ENCODE measurements at regions not wholly inside any gene's neighbourhood (a gene's known extent, or its start where the extent isn't known, plus 50 kb on each side); places are given as distances from the start of the nearest gene placed in this dataset.

- no peak overlapping the region for H3K27ac ChIP-seq (ENCODE audit: low read length)
- H3K9me3 ChIP-seq (ENCODE audit: control insufficient read depth in 2 of 2, low read length in 2 of 2) = no peaks in the 10 kb centered on the region
- H3K9ac ChIP-seq (ENCODE audit: low read length in 2 of 2) = no peak overlapping the region
- no peak overlapping the region for H3K4me3 ChIP-seq (ENCODE audit: low read length in 2 of 2)
- H3K27me3 ChIP-seq (ENCODE audit: control insufficient read depth in 1 of 2, insufficient read depth in 2 of 2, low read length in 2 of 2) = no peaks in the 10 kb centered on the region
- peaks cover 12% of the 10 kb centered on the region for H3K4me1 ChIP-seq (ENCODE audit: control insufficient read depth, insufficient read depth, low read length)
- no peaks in the 10 kb centered on the region for H3K36me3 ChIP-seq (ENCODE audit: control insufficient read depth in 2 of 2, insufficient read depth in 2 of 2, low read length in 2 of 2)
Observed at GRCh38 chr18:10020171-10020570, 106.4 kb downstream of the VAPA start.

- Histone ChIP-seq H3K27ac (ENCODE audit: low read length) (no peak overlapping the region), H3K27me3 (ENCODE audit: control insufficient read depth in 1 of 2, insufficient read depth in 2 of 2, low read length in 2 of 2) (no peaks in the 10 kb centered on the region), H3K4me1 (ENCODE audit: control insufficient read depth, insufficient read depth, low read length) (no peaks in the 10 kb centered on the region), H3K36me3 (ENCODE audit: control insufficient read depth in 2 of 2, insufficient read depth in 2 of 2, low read length in 2 of 2) (no peaks in the 10 kb centered on the region), H3K9ac (ENCODE audit: low read length in 2 of 2) (no peak overlapping the region), H3K9me3 (ENCODE audit: control insufficient read depth in 2 of 2, low read length in 2 of 2) (no peaks in the 10 kb centered on the region), H3K4me3 (ENCODE audit: low read length in 2 of 2) (no peak overlapping the region)
Observed at GRCh38 chr18:10022365-10022764, 108.5 kb downstream of the VAPA start.

- H3K4me3 ChIP-seq (ENCODE audit: low read length in 2 of 2) = no peak overlapping the region
- H3K27me3 ChIP-seq (ENCODE audit: control insufficient read depth in 1 of 2, insufficient read depth in 2 of 2, low read length in 2 of 2) = no peaks in the 10 kb centered on the region
Observed at GRCh38 chr18:10023853-10024570, 110.2 kb downstream of the VAPA start.

GRCh38 chr18:10025711-10026670 is 112.2 kb downstream of the VAPA start:
- H3K4me1 ChIP-seq (ENCODE audit: control insufficient read depth, insufficient read depth, low read length) = peaks cover 4% of the 10 kb centered on the region
- H3K36me3 ChIP-seq (ENCODE audit: control insufficient read depth in 2 of 2, insufficient read depth in 2 of 2, low read length in 2 of 2) = no peaks in the 10 kb centered on the region
- no peak overlapping the region for H3K9ac ChIP-seq (ENCODE audit: low read length in 2 of 2)
- H3K27ac ChIP-seq (ENCODE audit: low read length) = no peak overlapping the region
- no peak overlapping the region for H3K4me3 ChIP-seq (ENCODE audit: low read length in 2 of 2)
- H3K9me3 ChIP-seq (ENCODE audit: control insufficient read depth in 2 of 2, low read length in 2 of 2) = no peaks in the 10 kb centered on the region
- H3K27me3 ChIP-seq (ENCODE audit: control insufficient read depth in 1 of 2, insufficient read depth in 2 of 2, low read length in 2 of 2) = no peaks in the 10 kb centered on the region

More at GRCh38 chr18:10023853-10024570, 110.2 kb downstream of the VAPA start:
- Histone ChIP-seq H3K27ac (ENCODE audit: low read length) (no peak overlapping the region), H3K4me1 (ENCODE audit: control insufficient read depth, insufficient read depth, low read length) (no peaks in the 10 kb centered on the region), H3K9ac (ENCODE audit: low read length in 2 of 2) (no peak overlapping the region), H3K9me3 (ENCODE audit: control insufficient read depth in 2 of 2, low read length in 2 of 2) (no peaks in the 10 kb centered on the region), H3K36me3 (ENCODE audit: control insufficient read depth in 2 of 2, insufficient read depth in 2 of 2, low read length in 2 of 2) (no peaks in the 10 kb centered on the region)

- Histone ChIP-seq H3K27ac (ENCODE audit: low read length) (no peak overlapping the region), H3K9ac (ENCODE audit: low read length in 2 of 2) (no peak overlapping the region), H3K27me3 (ENCODE audit: control insufficient read depth in 1 of 2, insufficient read depth in 2 of 2, low read length in 2 of 2) (no peaks in the 10 kb centered on the region), H3K9me3 (ENCODE audit: control insufficient read depth in 2 of 2, low read length in 2 of 2) (no peaks in the 10 kb centered on the region), H3K4me3 (ENCODE audit: low read length in 2 of 2) (no peak overlapping the region), H3K4me1 (ENCODE audit: control insufficient read depth, insufficient read depth, low read length) (peaks cover 5% of the 10 kb centered on the region), H3K36me3 (ENCODE audit: control insufficient read depth in 2 of 2, insufficient read depth in 2 of 2, low read length in 2 of 2) (no peaks in the 10 kb centered on the region)
Observed at GRCh38 chr18:10027031-10027430, 113.2 kb downstream of the VAPA start.

- Histone ChIP-seq H3K27me3 (ENCODE audit: control insufficient read depth in 1 of 2, insufficient read depth in 2 of 2, low read length in 2 of 2) (no peaks in the 10 kb centered on the region), H3K27ac (ENCODE audit: low read length) (no peak overlapping the region)
Observed at GRCh38 chr18:10027461-10027860, 113.6 kb downstream of the VAPA start.

GRCh38 chr18:10029711-10030110 is 115.9 kb downstream of the VAPA start:
- no peak overlapping the region for H3K9ac ChIP-seq (ENCODE audit: low read length in 2 of 2)
- no peaks in the 10 kb centered on the region for H3K9me3 ChIP-seq (ENCODE audit: control insufficient read depth in 2 of 2, low read length in 2 of 2)
- no peak overlapping the region for H3K27ac ChIP-seq (ENCODE audit: low read length)
- H3K4me1 ChIP-seq (ENCODE audit: control insufficient read depth, insufficient read depth, low read length) = peaks cover 21% of the 10 kb centered on the region
- no peak overlapping the region for H3K4me3 ChIP-seq (ENCODE audit: low read length in 2 of 2)
- no peaks in the 10 kb centered on the region for H3K36me3 ChIP-seq (ENCODE audit: control insufficient read depth in 2 of 2, insufficient read depth in 2 of 2, low read length in 2 of 2)
- no peaks in the 10 kb centered on the region for H3K27me3 ChIP-seq (ENCODE audit: control insufficient read depth in 1 of 2, insufficient read depth in 2 of 2, low read length in 2 of 2)

More at GRCh38 chr18:10027461-10027860, 113.6 kb downstream of the VAPA start:
- Histone ChIP-seq H3K9ac (ENCODE audit: low read length in 2 of 2) (no peak overlapping the region), H3K36me3 (ENCODE audit: control insufficient read depth in 2 of 2, insufficient read depth in 2 of 2, low read length in 2 of 2) (no peaks in the 10 kb centered on the region), H3K4me3 (ENCODE audit: low read length in 2 of 2) (no peak overlapping the region), H3K9me3 (ENCODE audit: control insufficient read depth in 2 of 2, low read length in 2 of 2) (no peaks in the 10 kb centered on the region), H3K4me1 (ENCODE audit: control insufficient read depth, insufficient read depth, low read length) (peaks cover 9% of the 10 kb centered on the region)

- H3K36me3 ChIP-seq (ENCODE audit: control insufficient read depth in 2 of 2, insufficient read depth in 2 of 2, low read length in 2 of 2) = no peaks in the 10 kb centered on the region
- H3K4me3 ChIP-seq (ENCODE audit: low read length in 2 of 2) = no peak overlapping the region
- H3K9ac ChIP-seq (ENCODE audit: low read length in 2 of 2) = no peak overlapping the region
- no peaks in the 10 kb centered on the region for H3K9me3 ChIP-seq (ENCODE audit: control insufficient read depth in 2 of 2, low read length in 2 of 2)
- H3K27me3 ChIP-seq (ENCODE audit: control insufficient read depth in 1 of 2, insufficient read depth in 2 of 2, low read length in 2 of 2) = no peaks in the 10 kb centered on the region
- H3K27ac ChIP-seq (ENCODE audit: low read length) = no peak overlapping the region
- H3K4me1 ChIP-seq (ENCODE audit: control insufficient read depth, insufficient read depth, low read length) = peaks cover 28% of the 10 kb centered on the region
Observed at GRCh38 chr18:10030816-10031541, 117.2 kb downstream of the VAPA start.

GRCh38 chr18:10032331-10033015 is 118.7 kb downstream of the VAPA start:
- Histone ChIP-seq H3K9ac (ENCODE audit: low read length in 2 of 2) (peak overlapping the region; percentile 35 to 51), H3K9me3 (ENCODE audit: control insufficient read depth in 2 of 2, low read length in 2 of 2) (no peaks in the 10 kb centered on the region), H3K27ac (ENCODE audit: low read length) (peak overlapping the region; percentile 31), H3K4me3 (ENCODE audit: low read length in 2 of 2) (peak overlapping the region in 1 of 2 donors; percentile 52), H3K36me3 (ENCODE audit: control insufficient read depth in 2 of 2, insufficient read depth in 2 of 2, low read length in 2 of 2) (no peaks in the 10 kb centered on the region), H3K4me1 (ENCODE audit: control insufficient read depth, insufficient read depth, low read length) (peaks cover 31% of the 10 kb centered on the region), H3K27me3 (ENCODE audit: control insufficient read depth in 1 of 2, insufficient read depth in 2 of 2, low read length in 2 of 2) (no peaks in the 10 kb centered on the region)

- Histone ChIP-seq H3K4me1 (ENCODE audit: control insufficient read depth, insufficient read depth, low read length) (peaks cover 31% of the 10 kb centered on the region), H3K27ac (ENCODE audit: low read length) (peak overlapping the region; percentile 31), H3K9me3 (ENCODE audit: control insufficient read depth in 2 of 2, low read length in 2 of 2) (no peaks in the 10 kb centered on the region), H3K4me3 (ENCODE audit: low read length in 2 of 2) (peak overlapping the region in 1 of 2 donors; percentile 52), H3K9ac (ENCODE audit: low read length in 2 of 2) (peak overlapping the region; percentile 35 to 51), H3K36me3 (ENCODE audit: control insufficient read depth in 2 of 2, insufficient read depth in 2 of 2, low read length in 2 of 2) (no peaks in the 10 kb centered on the region), H3K27me3 (ENCODE audit: control insufficient read depth in 1 of 2, insufficient read depth in 2 of 2, low read length in 2 of 2) (no peaks in the 10 kb centered on the region)
Observed at GRCh38 chr18:10033016-10033399, 119.2 kb downstream of the VAPA start.

Data from stomach smooth muscle (tissue), 2 donors.